WTC11 (cell line): ENCODE measurements at regions not wholly inside any gene's neighbourhood (a gene's known extent, or its start where the extent isn't known, plus 50 kb on each side); places are given as distances from the start of the nearest gene placed in this dataset.

Experiments
- ATAC-seq: fragments of 200-7000 bp; cut with Tn5 transposase; 2 replicates; pipeline ENCODE4 v1.10.0; 2021; ENCODE audit warnings: mild to moderate bottlenecking, moderate library complexity
- CTCF ChIA-PET: fragments of 300-600 bp; sonication (Branson Sonifier 250); formaldehyde crosslinking; loops from one replicate; lab custom pipeline; 2021; ENCODE audit warnings: antibody characterized with exemption; lab: Charles Lee
- POLR2A ChIA-PET: fragments of 350-600 bp; sonication (Branson Sonifier 250); formaldehyde crosslinking; loops from one replicate; lab custom pipeline; 2021; ENCODE audit warnings: antibody characterized with exemption; lab: Charles Lee
- DNase-seq: peaks from one replicate; pipeline ENCODE4 v3.0.0; 2021; ENCODE audit warnings: low spot score
- H3K27ac Mint-ChIP-seq: 2 replicates; pipeline ENCODE4 v1.8.0; 2021; ENCODE audit warnings: mixed read lengths
- H3K27me3 Mint-ChIP-seq: 2 replicates; pipeline ENCODE4 v1.8.0; 2021; ENCODE audit warnings: low read depth, mild to moderate bottlenecking, moderate library complexity, mixed read lengths
- H3K36me3 Mint-ChIP-seq: 2 replicates; pipeline ENCODE4 v1.8.0; 2021; ENCODE audit warnings: mixed read lengths
- H3K4me1 Mint-ChIP-seq: 2 replicates; pipeline ENCODE4 v1.8.0; 2022; ENCODE audit warnings: mixed read lengths
- H3K4me3 Mint-ChIP-seq: 2 replicates; pipeline ENCODE4 v1.8.0; 2021; ENCODE audit warnings: mild to moderate bottlenecking, moderate library complexity, mixed read lengths
- H3K9me3 Mint-ChIP-seq: 2 replicates; pipeline ENCODE4 v1.8.0; 2021; ENCODE audit warnings: mixed read lengths
- EMX1 ChIP-seq: fragments of 250-450 bp; sonication (Bioruptor Pico); IDR thresholded peaks from 2 replicates; pipeline ENCODE4 v1.8.0; 2021; ENCODE audit warnings: mild to moderate bottlenecking
- ETV6 ChIP-seq: sonication (generic); formaldehyde crosslinking; IDR thresholded peaks from 2 replicates; pipeline ENCODE4 v1.8.1; 2022; ENCODE audit warnings: mild to moderate bottlenecking, missing genetic modification reagents
- GABPB1 ChIP-seq: sonication (generic); formaldehyde crosslinking; IDR thresholded peaks from 2 replicates; pipeline ENCODE4 v1.8.1; 2023; ENCODE audit warnings: mild to moderate bottlenecking, missing genetic modification reagents
- GTF2I ChIP-seq: fragments of 250-450 bp; sonication (Bioruptor Pico); conservative IDR thresholded peaks from 2 replicates; pipeline ENCODE4 v1.4.0; 2021; ENCODE audit warnings: mild to moderate bottlenecking
- HMGA2 ChIP-seq: fragments of 250-450 bp; sonication (Bioruptor Pico); IDR thresholded peaks from 2 replicates; pipeline ENCODE4 v1.4.0; 2021; ENCODE audit warnings: mild to moderate bottlenecking, moderate library complexity
- IRF2 ChIP-seq: sonication (generic); formaldehyde crosslinking; IDR thresholded peaks from 2 replicates; pipeline ENCODE4 v1.8.0; 2022; ENCODE audit warnings: low read depth, missing genetic modification reagents, borderline replicate concordance
- JUN ChIP-seq: sonication (generic); formaldehyde crosslinking; IDR thresholded peaks from 2 replicates; pipeline ENCODE4 v1.8.0; 2023; ENCODE audit warnings: mild to moderate bottlenecking, missing genetic modification reagents
- MYBL2 ChIP-seq: sonication (generic); formaldehyde crosslinking; IDR thresholded peaks from 2 replicates; pipeline ENCODE4 v1.8.1; 2023; ENCODE audit warnings: mild to moderate bottlenecking, moderate library complexity, missing genetic modification reagents
- NFYB ChIP-seq: sonication (generic); formaldehyde crosslinking; conservative IDR thresholded peaks from 2 replicates; pipeline ENCODE4 v1.8.0; 2022; ENCODE audit warnings: low read depth, missing genetic modification reagents
- OVOL2 ChIP-seq: fragments of 250-450 bp; sonication (Bioruptor Pico); IDR thresholded peaks from 2 replicates; pipeline ENCODE4 v1.9.0; 2021; ENCODE audit warnings: mild to moderate bottlenecking, borderline replicate concordance
- SOX15 ChIP-seq: fragments of 250-450 bp; sonication (Bioruptor Pico); IDR thresholded peaks from 2 replicates; pipeline ENCODE4 v1.9.0; 2021; ENCODE audit warnings: mild to moderate bottlenecking
- TCF7 ChIP-seq: sonication (generic); formaldehyde crosslinking; IDR thresholded peaks from 2 replicates; pipeline ENCODE4 v1.8.0; 2022; ENCODE audit warnings: mild to moderate bottlenecking, low read depth, missing genetic modification reagents, moderate library complexity
- ZNF423 ChIP-seq: fragments of 250-450 bp; sonication (Bioruptor Pico); IDR thresholded peaks from 2 replicates; pipeline ENCODE4 v2.1.2; 2022; ENCODE audit warnings: mild to moderate bottlenecking, moderate library complexity
- TF ChIP-seq, protein P1 (sequence below): sonication (generic); formaldehyde crosslinking; IDR thresholded peaks from 2 replicates; pipeline ENCODE4 v1.8.0; 2022; ENCODE audit warnings: missing genetic modification reagents
- TF ChIP-seq, protein P2 (sequence below): sonication (generic); formaldehyde crosslinking; IDR thresholded peaks from 2 replicates; pipeline ENCODE4 v1.8.0; 2022; ENCODE audit warnings: mild to moderate bottlenecking, missing genetic modification reagents
- TF ChIP-seq, protein P3 (sequence below): sonication (generic); formaldehyde crosslinking; IDR thresholded peaks from 2 replicates; pipeline ENCODE4 v1.8.1; 2022; ENCODE audit warnings: low read depth, mild to moderate bottlenecking, moderate library complexity, missing genetic modification reagents, borderline replicate concordance
- TF ChIP-seq, protein P4 (sequence below): fragments of 250-450 bp; sonication (Bioruptor Pico); IDR thresholded peaks from 2 replicates; pipeline ENCODE4 v2.1.2; 2022; ENCODE audit warnings: mild to moderate bottlenecking, moderate library complexity
- TF ChIP-seq, protein P5 (sequence below): fragments of 200-600 bp; IDR thresholded peaks from 2 replicates; pipeline ENCODE4 v1.8.0; 2022; ENCODE audit warnings: antibody characterized with exemption
- TF ChIP-seq, protein P6 (sequence below): sonication (generic); formaldehyde crosslinking; conservative IDR thresholded peaks from 2 replicates; pipeline ENCODE4 v1.8.1; 2022; ENCODE audit warnings: mild to moderate bottlenecking, missing genetic modification reagents
- TF ChIP-seq, protein P7 (sequence below): sonication (generic); formaldehyde crosslinking; IDR thresholded peaks from 2 replicates; pipeline ENCODE4 v1.8.1; 2023; ENCODE audit warnings: mild to moderate bottlenecking, missing genetic modification reagents
- TF ChIP-seq, protein P8 (sequence below): fragments of 250-450 bp; sonication (Bioruptor Pico); IDR thresholded peaks from 2 replicates; pipeline ENCODE4 v1.9.0; 2021; ENCODE audit warnings: mild to moderate bottlenecking

DNA sequence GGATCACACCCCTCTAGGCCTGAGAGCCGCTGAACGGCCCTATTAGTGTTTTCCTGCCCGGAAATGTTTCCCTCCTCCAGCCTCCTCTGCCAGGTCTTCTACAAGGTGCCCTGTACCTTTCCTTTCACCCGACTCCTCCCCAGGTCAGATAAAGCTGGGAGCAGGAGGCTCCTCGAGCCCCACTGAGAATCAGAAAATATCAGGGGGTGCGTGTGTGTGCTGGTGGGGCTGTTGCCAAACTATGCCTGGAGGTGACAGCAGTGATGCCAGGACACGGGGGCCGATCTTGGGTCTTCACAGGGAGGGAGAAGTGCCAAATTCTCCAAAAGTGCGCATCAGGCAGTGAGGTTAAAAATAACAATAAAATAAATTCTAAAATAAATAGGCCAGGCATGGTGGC is 222.8 kb upstream of the RREB1 start (continued):
- TF ChIP-seq HMGA2 (CRISPR knock-in tag): no peak

DNA sequence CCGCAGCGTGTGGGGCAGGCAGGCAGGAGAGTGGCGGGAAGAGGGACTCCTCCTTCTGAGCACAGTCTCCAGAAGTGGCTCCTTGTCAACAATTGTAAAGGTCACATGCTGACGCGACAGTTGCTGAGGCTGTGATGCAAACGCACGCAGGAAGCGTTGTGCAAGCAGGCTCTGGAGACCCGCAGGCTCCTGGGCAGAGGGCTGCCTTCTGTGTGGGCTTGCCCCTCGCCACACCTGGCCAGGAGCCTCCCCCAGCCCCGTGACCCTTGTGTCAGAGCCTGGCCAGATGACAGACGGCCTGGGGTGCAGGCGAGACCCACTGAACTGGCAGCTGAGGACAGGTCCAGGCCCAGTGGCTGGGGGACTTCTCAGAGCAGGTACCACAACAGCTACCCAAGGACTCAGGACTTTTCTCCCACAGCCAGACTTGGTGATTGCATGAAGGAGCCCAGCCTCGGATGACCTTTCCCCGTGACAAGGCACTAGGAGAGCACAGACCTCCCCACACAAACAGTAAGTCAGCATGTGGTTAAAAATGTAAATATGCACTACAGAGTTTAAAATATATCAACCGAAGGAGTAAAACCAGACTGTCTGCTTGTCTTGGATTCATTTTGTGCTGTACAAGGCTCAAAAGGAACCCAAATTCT is 222.1 kb upstream of the RREB1 start:
- TF ChIP-seq, protein P1, sequence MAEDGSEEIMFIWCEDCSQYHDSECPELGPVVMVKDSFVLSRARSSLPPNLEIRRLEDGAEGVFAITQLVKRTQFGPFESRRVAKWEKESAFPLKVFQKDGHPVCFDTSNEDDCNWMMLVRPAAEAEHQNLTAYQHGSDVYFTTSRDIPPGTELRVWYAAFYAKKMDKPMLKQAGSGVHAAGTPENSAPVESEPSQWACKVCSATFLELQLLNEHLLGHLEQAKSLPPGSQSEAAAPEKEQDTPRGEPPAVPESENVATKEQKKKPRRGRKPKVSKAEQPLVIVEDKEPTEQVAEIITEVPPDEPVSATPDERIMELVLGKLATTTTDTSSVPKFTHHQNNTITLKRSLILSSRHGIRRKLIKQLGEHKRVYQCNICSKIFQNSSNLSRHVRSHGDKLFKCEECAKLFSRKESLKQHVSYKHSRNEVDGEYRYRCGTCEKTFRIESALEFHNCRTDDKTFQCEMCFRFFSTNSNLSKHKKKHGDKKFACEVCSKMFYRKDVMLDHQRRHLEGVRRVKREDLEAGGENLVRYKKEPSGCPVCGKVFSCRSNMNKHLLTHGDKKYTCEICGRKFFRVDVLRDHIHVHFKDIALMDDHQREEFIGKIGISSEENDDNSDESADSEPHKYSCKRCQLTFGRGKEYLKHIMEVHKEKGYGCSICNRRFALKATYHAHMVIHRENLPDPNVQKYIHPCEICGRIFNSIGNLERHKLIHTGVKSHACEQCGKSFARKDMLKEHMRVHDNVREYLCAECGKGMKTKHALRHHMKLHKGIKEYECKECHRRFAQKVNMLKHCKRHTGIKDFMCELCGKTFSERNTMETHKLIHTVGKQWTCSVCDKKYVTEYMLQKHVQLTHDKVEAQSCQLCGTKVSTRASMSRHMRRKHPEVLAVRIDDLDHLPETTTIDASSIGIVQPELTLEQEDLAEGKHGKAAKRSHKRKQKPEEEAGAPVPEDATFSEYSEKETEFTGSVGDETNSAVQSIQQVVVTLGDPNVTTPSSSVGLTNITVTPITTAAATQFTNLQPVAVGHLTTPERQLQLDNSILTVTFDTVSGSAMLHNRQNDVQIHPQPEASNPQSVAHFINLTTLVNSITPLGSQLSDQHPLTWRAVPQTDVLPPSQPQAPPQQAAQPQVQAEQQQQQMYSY (CRISPR knock-in tag): no peak
- no peak for TF ChIP-seq ETV6
- TF ChIP-seq OVOL2 (CRISPR knock-in tag): no peak
- TF ChIP-seq GTF2I (CRISPR knock-in tag): no peak
- TF ChIP-seq JUN (CRISPR knock-in tag): no peak
- TF ChIP-seq SOX15 (CRISPR knock-in tag): no peak
- no peak for TF ChIP-seq IRF2 (CRISPR knock-in tag)
- TF ChIP-seq ZNF423 (CRISPR knock-in tag): no peak
- TF ChIP-seq, protein P2, sequence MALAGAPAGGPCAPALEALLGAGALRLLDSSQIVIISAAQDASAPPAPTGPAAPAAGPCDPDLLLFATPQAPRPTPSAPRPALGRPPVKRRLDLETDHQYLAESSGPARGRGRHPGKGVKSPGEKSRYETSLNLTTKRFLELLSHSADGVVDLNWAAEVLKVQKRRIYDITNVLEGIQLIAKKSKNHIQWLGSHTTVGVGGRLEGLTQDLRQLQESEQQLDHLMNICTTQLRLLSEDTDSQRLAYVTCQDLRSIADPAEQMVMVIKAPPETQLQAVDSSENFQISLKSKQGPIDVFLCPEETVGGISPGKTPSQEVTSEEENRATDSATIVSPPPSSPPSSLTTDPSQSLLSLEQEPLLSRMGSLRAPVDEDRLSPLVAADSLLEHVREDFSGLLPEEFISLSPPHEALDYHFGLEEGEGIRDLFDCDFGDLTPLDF: no peak
- no peak for TF ChIP-seq NFYB (CRISPR knock-in tag)
- no peak for TF ChIP-seq GABPB1
- TF ChIP-seq, protein P3, sequence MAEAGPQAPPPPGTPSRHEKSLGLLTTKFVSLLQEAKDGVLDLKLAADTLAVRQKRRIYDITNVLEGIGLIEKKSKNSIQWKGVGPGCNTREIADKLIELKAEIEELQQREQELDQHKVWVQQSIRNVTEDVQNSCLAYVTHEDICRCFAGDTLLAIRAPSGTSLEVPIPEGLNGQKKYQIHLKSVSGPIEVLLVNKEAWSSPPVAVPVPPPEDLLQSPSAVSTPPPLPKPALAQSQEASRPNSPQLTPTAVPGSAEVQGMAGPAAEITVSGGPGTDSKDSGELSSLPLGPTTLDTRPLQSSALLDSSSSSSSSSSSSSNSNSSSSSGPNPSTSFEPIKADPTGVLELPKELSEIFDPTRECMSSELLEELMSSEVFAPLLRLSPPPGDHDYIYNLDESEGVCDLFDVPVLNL (CRISPR knock-in tag): no peak
- CTCF ChIA-PET: no interaction called here

DNA sequence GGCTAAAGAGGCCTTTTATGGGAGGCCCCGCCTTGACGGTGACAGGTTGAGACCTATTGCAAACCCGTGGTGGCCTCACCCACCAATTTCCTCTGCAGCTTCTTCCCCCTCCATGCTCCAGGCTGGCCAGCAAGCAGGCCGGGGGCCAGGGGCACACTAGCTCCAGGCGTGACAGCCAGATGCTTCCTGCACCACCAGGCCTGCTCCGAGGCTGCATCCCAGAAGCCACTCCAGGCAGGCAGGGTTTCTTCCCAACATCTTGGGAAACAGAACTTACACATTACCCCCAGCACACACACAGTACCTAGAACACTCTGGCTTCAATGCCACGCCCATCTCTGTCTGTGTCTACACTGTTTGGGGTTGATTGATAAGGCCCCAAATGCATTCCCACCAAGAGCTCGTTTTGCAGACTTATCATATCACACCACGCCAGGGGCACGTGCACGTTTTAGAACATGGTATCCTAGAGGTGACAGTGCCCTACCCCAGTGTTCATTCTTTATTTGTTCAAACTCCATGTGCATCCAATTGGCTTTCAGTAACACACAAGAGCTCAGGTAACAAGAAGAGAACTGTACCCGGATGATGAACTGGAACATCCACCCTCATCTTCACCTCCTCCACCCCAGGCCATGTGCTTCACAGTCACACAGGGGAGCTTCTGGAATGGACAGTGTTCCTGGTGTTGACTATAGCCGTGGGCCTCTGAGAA is 221.4 kb upstream of the RREB1 start:
- TF ChIP-seq, protein P4, sequence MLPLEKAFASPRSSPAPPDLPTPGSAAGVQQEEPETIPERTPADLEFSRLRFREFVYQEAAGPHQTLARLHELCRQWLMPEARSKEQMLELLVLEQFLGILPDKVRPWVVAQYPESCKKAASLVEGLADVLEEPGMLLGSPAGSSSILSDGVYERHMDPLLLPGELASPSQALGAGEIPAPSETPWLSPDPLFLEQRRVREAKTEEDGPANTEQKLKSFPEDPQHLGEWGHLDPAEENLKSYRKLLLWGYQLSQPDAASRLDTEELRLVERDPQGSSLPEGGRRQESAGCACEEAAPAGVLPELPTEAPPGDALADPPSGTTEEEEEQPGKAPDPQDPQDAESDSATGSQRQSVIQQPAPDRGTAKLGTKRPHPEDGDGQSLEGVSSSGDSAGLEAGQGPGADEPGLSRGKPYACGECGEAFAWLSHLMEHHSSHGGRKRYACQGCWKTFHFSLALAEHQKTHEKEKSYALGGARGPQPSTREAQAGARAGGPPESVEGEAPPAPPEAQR (CRISPR knock-in tag): no peak
- TF ChIP-seq, protein P5, sequence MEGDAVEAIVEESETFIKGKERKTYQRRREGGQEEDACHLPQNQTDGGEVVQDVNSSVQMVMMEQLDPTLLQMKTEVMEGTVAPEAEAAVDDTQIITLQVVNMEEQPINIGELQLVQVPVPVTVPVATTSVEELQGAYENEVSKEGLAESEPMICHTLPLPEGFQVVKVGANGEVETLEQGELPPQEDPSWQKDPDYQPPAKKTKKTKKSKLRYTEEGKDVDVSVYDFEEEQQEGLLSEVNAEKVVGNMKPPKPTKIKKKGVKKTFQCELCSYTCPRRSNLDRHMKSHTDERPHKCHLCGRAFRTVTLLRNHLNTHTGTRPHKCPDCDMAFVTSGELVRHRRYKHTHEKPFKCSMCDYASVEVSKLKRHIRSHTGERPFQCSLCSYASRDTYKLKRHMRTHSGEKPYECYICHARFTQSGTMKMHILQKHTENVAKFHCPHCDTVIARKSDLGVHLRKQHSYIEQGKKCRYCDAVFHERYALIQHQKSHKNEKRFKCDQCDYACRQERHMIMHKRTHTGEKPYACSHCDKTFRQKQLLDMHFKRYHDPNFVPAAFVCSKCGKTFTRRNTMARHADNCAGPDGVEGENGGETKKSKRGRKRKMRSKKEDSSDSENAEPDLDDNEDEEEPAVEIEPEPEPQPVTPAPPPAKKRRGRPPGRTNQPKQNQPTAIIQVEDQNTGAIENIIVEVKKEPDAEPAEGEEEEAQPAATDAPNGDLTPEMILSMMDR: no peak
- TF ChIP-seq, protein P6, sequence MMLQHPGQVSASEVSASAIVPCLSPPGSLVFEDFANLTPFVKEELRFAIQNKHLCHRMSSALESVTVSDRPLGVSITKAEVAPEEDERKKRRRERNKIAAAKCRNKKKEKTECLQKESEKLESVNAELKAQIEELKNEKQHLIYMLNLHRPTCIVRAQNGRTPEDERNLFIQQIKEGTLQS (CRISPR knock-in tag): no peak
- TF ChIP-seq, protein P7, sequence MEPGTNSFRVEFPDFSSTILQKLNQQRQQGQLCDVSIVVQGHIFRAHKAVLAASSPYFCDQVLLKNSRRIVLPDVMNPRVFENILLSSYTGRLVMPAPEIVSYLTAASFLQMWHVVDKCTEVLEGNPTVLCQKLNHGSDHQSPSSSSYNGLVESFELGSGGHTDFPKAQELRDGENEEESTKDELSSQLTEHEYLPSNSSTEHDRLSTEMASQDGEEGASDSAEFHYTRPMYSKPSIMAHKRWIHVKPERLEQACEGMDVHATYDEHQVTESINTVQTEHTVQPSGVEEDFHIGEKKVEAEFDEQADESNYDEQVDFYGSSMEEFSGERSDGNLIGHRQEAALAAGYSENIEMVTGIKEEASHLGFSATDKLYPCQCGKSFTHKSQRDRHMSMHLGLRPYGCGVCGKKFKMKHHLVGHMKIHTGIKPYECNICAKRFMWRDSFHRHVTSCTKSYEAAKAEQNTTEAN (CRISPR knock-in tag): no peak
- TF ChIP-seq TCF7 (no peak), EMX1 (CRISPR knock-in tag) (no peak), GABPB1 (no peak), MYBL2 (CRISPR knock-in tag) (no peak)
- TF ChIP-seq, protein P8, sequence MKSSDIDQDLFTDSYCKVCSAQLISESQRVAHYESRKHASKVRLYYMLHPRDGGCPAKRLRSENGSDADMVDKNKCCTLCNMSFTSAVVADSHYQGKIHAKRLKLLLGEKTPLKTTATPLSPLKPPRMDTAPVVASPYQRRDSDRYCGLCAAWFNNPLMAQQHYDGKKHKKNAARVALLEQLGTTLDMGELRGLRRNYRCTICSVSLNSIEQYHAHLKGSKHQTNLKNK (CRISPR knock-in tag): no peak
- ChIA-PET POLR2A (no interaction called here), CTCF (interaction anchor here (0.9 kb wide), 1 partner anchor 190 kb away, joined by 4 read pairs; no protein-coding TSS in a partner anchor)
- no peak for DNase-seq
- H3K27ac Mint-ChIP-seq: no peak overlapping the region
- no peak for ATAC-seq
- H3K27me3 Mint-ChIP-seq: no peaks in the 10 kb centered on the region
- no peaks in the 10 kb centered on the region for H3K9me3 Mint-ChIP-seq
- no peak overlapping the region for H3K4me3 Mint-ChIP-seq
- peaks cover 37% of the 10 kb centered on the region for H3K4me1 Mint-ChIP-seq
- no peaks in the 10 kb centered on the region for H3K36me3 Mint-ChIP-seq

More for the DNA sequence above, 222.1 kb upstream of the RREB1 start:
- DNase-seq (no peak), ATAC-seq (no peak; the same call in 1 of the 2 replicates)
- Mint-ChIP-seq H3K4me3 (no peak overlapping the region), H3K4me1 (peaks cover 30% of the 10 kb centered on the region), H3K36me3 (no peaks in the 10 kb centered on the region), H3K9me3 (no peaks in the 10 kb centered on the region), H3K27ac (no peak overlapping the region), H3K27me3 (no peaks in the 10 kb centered on the region)
- POLR2A ChIA-PET: no interaction called here
